Uterus (tissue), 3 donors: ENCODE measurements at regions not wholly inside any gene's neighbourhood (a gene's known extent, or its start where the extent isn't known, plus 50 kb on each side); places are given as distances from the start of the nearest gene placed in this dataset.
"Not testable (repeated sequence)": the region's sequence is repeated elsewhere in the genome, so short reads cannot be mapped to it uniquely, and the experiment has no call there.

Source experiments
- DNase-seq, 2 donors: peaks; one replicate each; pipeline ENCODE4 v3.0.0-alpha.2; 2019 to 2020
- H3K27ac ChIP-seq, 2 donors: fragments of 200-600 bp; sonication (generic); 1 replicate in 1 of 2; 2 replicates in 1 of 2; pipeline ENCODE4 v1.5.1; 2016 to 2018
- H3K27me3 ChIP-seq, 2 donors: fragments of 200-600 bp; sonication (generic); one replicate each; pipeline ENCODE4 v1.5.1; 2018 to 2019; ENCODE audit warnings: control low read depth in 1 of 2
- H3K36me3 ChIP-seq, 2 donors: fragments of 200-600 bp; sonication (generic); one replicate each; pipeline ENCODE4 v1.5.1; 2019; ENCODE audit warnings: control low read depth in 1 of 2
- H3K4me1 ChIP-seq, 2 donors: fragments of 200-600 bp; sonication (generic); one replicate each; pipeline ENCODE4 v1.5.1; 2018 to 2019; ENCODE audit warnings: control low read depth in 1 of 2
- H3K4me3 ChIP-seq, 2 donors: fragments of 200-600 bp; sonication (generic); 1 replicate in 1 of 2; 2 replicates in 1 of 2; pipeline ENCODE4 v1.5.1; 2018 to 2019; ENCODE audit warnings: mild to moderate bottlenecking in 1 of 2
- H3K9me3 ChIP-seq, 2 donors: fragments of 200-600 bp; sonication (generic); one replicate each; pipeline ENCODE4 v1.5.1; 2019; ENCODE audit warnings: control low read depth in 1 of 2
- CTCF ChIP-seq, 4 experiments: fragments of 200-600 bp in 2 of 4; fragments of 450-650 bp in 2 of 4; sonication (generic) in 2 of 4; IDR thresholded peaks; one replicate each; pipeline ENCODE4 v1.5.1; 2016 to 2019; ENCODE audit warnings: antibody characterized with exemption in 4 of 4, mild to moderate bottlenecking in 2 of 4, moderate library complexity in 1 of 4
- POLR2A ChIP-seq, 2 donors: fragments of 450-650 bp; IDR thresholded peaks; one replicate each; pipeline ENCODE4 v1.6.1; 2016; ENCODE audit warnings: antibody characterized with exemption in 2 of 2, mild to moderate bottlenecking in 1 of 2, moderate library complexity in 1 of 2
- intact Hi-C: fragments of 100-400 bp; cut with DNase I; formaldehyde crosslinking; loops from one replicate; pipeline ENCODE4 v1.15.1; 2023; ENCODE audit warnings: low total_unique reads
- donor health status: DM: yes; HTN: yes; CAD: no.

- intact Hi-C loops: no loop called here
- H3K9me3 ChIP-seq: no peaks in the 10 kb centered on the region
- TF ChIP-seq CTCF (IDR thresholded peaks at IDR 0.05): no peak
- TF ChIP-seq POLR2A (IDR thresholded peaks at IDR 0.05): no peak
Observed at GRCh38 chr5:84764227-84764626, 379.5 kb upstream of the EDIL3 start.

GRCh38 chr5:84758008-84758407 is 373.3 kb upstream of the EDIL3 start:
- no peaks in the 10 kb centered on the region for H3K36me3 ChIP-seq
- no peak overlapping the region for H3K27ac ChIP-seq
- DNase-seq: no peak
- no peak for TF ChIP-seq POLR2A (IDR thresholded peaks at IDR 0.05)
- no peak for TF ChIP-seq CTCF (IDR thresholded peaks at IDR 0.05)
- no peaks in the 10 kb centered on the region for H3K4me1 ChIP-seq
- no peaks in the 10 kb centered on the region for H3K27me3 ChIP-seq
- intact Hi-C loops: no loop called here
- no peak overlapping the region for H3K4me3 ChIP-seq
- no peaks in the 10 kb centered on the region for H3K9me3 ChIP-seq

More at GRCh38 chr5:84764227-84764626, 379.5 kb upstream of the EDIL3 start:
- H3K4me1 ChIP-seq: no peaks in the 10 kb centered on the region
- H3K27me3 ChIP-seq: no peaks in the 10 kb centered on the region
- H3K27ac ChIP-seq: no peak overlapping the region
- no peak for DNase-seq
- no peaks in the 10 kb centered on the region for H3K36me3 ChIP-seq
- H3K4me3 ChIP-seq: no peak overlapping the region

- H3K27me3 ChIP-seq: no peaks in the 10 kb centered on the region
- no peak for DNase-seq
- TF ChIP-seq POLR2A (IDR thresholded peaks at IDR 0.05) (no peak), CTCF (IDR thresholded peaks at IDR 0.05) (no peak)
- H3K4me3 ChIP-seq: no peak overlapping the region
- H3K27ac ChIP-seq: no peak overlapping the region
- no peaks in the 10 kb centered on the region for H3K36me3 ChIP-seq
- H3K9me3 ChIP-seq: no peaks in the 10 kb centered on the region
- intact Hi-C loops: no loop called here
- no peaks in the 10 kb centered on the region for H3K4me1 ChIP-seq
Observed at GRCh38 chr5:84752780-84753179, 368.1 kb upstream of the EDIL3 start.

GRCh38 chr5:84748313-84748712 is 363.6 kb upstream of the EDIL3 start:
- no peaks in the 10 kb centered on the region for H3K27me3 ChIP-seq
- intact Hi-C loops: no loop called here
- no peaks in the 10 kb centered on the region for H3K4me1 ChIP-seq
- H3K4me3 ChIP-seq: no peak overlapping the region
- no peak for DNase-seq
- no peaks in the 10 kb centered on the region for H3K36me3 ChIP-seq
- no peak for TF ChIP-seq CTCF (IDR thresholded peaks at IDR 0.05)
- TF ChIP-seq POLR2A (IDR thresholded peaks at IDR 0.05): no peak
- no peak overlapping the region for H3K27ac ChIP-seq
- H3K9me3 ChIP-seq: no peaks in the 10 kb centered on the region

- H3K36me3 ChIP-seq, intact Hi-C loops, H3K27ac ChIP-seq, H3K9me3 ChIP-seq, H3K27me3 ChIP-seq, DNase-seq, H3K4me3 ChIP-seq, H3K4me1 ChIP-seq: not testable (repeated sequence)
Observed at GRCh38 chr5:84746280-84746679, 361.6 kb upstream of the EDIL3 start.

GRCh38 chr5:84741056-84741455 is 356.4 kb upstream of the EDIL3 start:
- Histone ChIP-seq H3K36me3 (no peaks in the 10 kb centered on the region), H3K27ac (no peak overlapping the region), H3K4me3 (no peak overlapping the region), H3K9me3 (no peaks in the 10 kb centered on the region), H3K27me3 (no peaks in the 10 kb centered on the region), H3K4me1 (no peaks in the 10 kb centered on the region)
- intact Hi-C loops: no loop called here
- no peak for DNase-seq
- TF ChIP-seq CTCF (IDR thresholded peaks at IDR 0.05): no peak
- no peak for TF ChIP-seq POLR2A (IDR thresholded peaks at IDR 0.05)
